NCI-H2196 treated with DMSO at 0.1 percent for 48 hours (cell line): ENCODE measurements at regions not wholly inside any gene's neighbourhood (a gene's known extent, or its start where the extent isn't known, plus 50 kb on each side); places are given as distances from the start of the nearest gene placed in this dataset.

Experiments used
- DNase-seq: peaks from one replicate; lab custom pipeline; 2025; ENCODE audit not compliant: unreplicated experiment; lab: John Stamatoyannopoulos, UW

DNA sequence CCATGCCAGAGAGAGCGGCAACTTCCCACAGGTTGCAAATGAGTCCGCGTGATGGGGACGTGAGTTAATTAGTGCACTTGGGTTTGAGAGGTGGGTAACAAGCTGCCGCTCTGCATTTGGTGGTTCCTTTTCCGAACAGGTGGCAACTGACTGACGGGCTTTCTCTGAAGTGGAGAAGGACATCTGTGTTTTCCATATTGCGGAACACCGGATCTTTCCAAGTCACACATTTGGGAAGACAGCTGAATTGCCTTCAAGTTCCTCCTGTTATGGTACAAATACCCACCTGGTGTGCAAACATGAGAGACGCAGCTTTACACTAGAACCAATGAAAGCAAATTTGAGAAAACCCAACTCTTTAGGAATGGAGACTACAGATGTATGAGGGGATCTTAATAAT is 451.3 kb upstream of the ZFHX3 start:
- no peak for DNase-seq

GRCh38 chr16:73485880-73486279 is 438.0 kb upstream of the ZFHX3 start:
- DNase-seq = no peak

DNA sequence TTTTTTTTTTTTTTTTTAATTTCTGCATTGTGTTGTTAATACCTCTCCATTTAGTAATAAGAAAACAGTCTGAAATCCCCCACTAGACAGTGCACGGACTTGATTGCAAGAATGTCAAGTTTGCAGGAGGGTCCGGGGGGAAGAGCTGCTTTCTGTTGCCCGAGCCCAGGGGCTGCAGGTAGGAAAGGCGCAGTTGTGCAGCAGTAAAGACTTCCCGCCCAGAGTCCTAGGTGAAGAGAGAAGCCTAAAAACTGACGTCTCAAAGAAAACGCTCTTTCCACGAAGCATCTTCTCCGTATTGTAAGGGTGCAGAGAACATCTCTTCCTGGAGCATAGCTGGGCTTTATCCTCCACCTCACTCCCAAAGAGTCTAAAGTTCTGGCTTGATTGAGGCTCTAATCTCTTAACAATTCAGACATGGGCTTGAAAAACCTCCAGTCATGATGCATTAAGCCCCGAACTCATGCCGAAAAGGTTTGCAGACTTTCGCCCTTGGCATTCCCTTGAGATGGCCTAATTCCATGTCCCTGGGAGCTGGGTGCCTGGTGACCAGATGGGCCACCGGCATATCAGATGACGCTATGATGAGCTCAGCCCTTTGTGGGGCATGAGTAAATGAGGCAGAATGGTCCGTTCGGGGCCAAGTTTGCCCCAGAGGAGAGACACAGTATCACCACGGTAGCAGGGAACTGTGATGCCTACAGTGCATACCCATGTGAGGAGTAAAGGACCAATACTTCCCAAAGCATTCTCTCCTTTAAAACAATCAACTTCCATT is 436.2 kb upstream of the ZFHX3 start:
- no peak for DNase-seq

DNA sequence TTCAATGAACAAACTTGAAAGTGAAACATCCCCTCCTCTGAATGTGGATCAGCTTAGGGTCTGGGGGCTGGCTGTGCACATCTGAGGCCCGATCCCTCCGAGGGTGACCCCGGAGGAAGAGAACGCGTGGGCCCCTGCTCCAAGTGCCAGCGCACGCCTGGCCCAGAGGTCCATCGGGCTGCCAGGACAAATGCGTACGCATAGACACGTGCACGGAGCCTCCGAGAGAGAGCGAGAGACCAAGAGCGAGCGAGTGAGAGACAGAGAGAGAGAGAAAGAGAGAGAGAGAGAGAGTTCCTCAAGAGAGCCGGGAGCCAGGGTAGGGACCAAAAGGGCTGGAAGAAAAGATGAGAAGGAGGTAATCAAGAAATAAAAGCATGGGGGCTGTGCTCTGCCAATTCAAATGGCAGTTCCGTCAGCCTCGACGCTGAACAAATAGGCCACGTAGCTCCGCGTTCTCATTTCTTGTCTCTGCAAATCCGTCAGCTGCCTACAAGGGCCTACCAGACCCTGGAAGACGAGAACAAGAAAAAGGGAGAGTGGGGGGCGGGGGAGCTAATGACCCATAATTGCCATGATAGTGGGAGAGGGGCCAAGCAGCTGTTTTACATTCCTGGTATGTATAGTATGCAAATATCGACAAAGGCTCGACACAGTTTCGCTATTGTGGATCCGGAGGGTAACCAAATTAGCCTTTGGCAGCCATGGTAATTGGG is 435.3 kb upstream of the ZFHX3 start:
- DNase-seq = no peak

DNA sequence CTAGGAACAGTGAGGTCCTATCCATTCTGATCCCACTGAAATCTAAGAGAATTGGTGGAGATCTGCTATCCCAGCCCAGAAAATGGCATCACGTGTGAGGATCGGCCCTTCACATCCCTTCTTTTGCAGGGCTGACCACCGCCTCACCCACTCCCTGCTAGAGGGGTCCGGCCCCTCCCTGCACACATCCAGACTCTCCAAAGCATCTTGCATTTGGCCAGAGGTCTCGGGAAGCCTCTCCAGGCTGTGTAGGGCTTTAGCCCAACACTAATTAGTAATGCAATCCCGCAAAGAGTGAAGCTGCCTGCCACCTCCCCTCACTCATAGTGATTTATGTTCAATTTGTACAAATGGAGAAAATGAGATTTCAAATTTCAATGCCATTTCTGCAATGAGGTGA is 434.4 kb upstream of the ZFHX3 start:
- DNase-seq = no peak

DNA sequence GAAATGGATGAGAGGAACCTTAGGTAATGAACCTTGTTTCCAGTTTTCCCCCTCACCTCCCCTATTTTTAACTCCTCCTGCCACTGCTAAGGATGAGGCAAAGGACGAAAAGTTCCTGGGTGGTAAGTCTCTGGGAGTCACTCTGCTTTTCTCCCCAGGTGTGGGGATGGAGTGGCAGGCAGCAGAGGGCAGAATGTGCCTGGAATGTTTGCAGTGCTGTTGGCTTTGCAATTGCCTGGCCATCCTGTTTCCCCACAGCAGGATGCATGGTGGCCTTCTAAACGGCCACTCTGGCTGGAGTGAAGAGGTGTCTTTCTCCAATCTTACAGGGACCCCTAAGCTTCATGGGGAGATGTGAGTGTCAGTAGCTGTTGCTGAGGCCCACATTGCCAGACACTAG is 432.5 kb upstream of the ZFHX3 start:
- no peak for DNase-seq

GRCh38 chr16:73473713-73474112 is 425.8 kb upstream of the ZFHX3 start:
- no peak for DNase-seq

DNA sequence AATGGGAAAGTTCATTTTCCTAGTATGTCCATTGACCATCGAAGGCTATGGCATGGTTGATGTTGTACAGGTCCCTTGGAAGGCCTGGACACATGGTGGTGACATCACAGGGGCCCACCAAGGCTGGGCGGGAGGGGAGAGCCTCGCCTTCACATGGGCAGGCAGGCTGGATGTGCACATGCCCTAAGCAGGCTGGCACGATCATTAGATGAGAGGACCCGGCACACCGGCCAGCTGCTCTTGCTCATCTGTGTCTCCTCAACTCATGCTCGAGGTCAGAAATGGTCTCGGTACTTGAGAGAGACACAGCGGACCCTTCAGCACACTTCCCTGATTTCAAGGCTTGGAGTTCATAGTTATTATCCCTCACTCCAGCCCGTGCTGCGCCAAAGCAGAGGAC is 416.9 kb upstream of the ZFHX3 start:
- DNase-seq = no peak

DNA sequence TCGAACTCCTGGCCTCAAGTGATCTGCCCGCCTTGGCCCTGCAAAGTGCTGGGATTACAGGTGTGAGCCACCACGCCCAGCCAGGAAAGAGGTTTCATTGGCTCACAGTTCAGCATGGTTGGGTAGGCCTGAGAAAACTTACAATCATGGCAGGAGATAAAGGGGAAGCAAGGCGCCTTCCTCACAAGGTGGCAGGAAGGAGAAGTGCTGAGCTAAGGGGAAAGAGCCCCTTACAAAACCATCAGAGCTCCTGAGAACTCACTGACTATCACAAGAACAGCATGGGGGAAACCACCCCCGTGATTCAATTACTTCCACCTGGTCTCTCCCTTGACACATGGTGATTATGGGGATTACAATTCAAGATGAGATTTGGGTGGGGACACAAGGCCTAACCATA is 411.7 kb upstream of the ZFHX3 start:
- DNase-seq = no peak

DNA sequence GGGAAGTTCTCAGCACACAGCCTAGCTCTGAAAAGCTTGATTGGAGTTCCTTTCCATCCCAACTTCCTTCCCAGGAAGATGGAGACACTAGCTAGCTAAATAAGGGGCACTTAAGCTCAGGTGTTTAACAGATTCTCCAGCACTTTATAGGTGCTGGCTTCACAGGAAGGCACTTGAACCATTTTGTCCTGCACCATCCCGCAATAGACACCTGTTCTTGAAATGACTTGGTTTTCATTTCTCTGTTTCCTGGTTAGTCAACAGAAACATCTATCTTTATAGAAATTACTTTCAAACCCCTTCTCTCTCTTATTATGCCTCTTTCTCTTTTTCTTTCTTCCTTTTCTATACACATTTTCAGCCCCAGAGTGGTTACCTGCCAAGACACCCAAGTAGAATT is 409.9 kb upstream of the ZFHX3 start:
- DNase-seq = no peak

GRCh38 chr16:73448970-73449369 is 401.0 kb upstream of the ZFHX3 start:
- DNase-seq = no peak

DNA sequence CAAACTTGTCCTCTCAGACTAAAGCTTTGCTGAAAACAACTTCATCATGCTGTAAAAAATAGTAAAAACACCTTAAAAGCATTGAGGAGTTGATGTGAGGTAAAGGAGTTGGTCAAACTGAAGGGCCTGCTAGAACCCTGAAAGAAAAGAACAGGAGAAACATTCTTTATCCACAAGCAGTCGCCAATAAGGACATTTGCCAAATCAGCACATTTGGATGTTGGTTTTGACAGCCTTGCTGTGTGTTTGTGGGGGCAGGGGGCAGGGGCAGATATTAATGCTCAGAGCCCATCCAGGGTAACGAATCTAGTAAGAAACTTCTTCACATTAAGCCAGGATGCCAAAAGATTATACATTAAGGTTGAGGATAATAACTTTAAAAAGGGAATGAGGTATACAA is 399.9 kb upstream of the ZFHX3 start:
- no peak for DNase-seq

DNA sequence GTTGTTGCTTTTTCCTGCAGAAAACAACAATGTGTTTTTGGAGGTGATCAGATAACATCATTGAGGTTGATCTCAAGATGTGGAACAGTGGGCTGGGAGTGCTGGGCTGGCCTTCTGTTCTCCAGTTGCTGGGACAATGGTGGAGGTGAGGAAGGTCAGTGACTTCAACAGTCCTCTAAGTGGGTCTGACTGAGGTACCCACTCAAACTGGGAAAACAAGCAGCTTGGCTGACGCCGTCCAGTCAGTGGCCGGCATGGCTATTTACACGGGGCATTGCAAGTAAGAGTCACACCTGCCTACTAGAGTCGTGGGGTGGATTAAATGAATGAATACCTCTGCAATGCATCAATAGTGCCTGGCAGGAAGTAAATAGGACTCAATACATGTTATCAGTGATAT is 386.7 kb upstream of the ZFHX3 start:
- DNase-seq = no peak

DNA sequence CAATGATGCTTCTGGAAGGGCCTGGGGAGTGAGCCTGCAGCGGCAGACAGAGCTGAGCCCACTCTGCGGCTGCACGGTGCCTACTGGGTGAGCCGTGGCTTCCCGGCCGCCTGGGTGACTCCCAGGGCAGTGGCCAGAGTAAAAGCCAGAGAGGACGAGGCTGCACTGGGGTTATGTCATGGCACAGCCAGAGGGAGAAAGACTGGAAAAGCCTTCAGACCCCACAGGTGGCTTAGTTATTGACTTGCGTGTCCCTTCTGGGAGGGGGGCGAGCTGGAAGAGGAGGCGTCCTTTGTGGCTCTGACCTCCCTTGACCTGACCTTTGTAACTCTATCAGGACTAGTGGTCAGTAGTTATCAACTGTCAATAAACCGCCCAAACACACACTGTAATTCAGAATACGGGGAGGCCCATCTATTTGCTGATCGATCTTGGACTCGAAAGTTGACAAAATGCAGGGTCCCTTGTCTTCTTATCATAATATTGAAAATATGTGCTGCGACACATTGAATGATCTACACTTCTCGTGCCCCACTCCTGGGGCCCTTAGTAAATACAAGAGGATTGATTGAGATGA is 385.9 kb upstream of the ZFHX3 start:
- no peak for DNase-seq

GRCh38 chr16:73432850-73433730 is 385.2 kb upstream of the ZFHX3 start:
- DNase-seq = no peak

GRCh38 chr16:73430138-73430537 is 382.2 kb upstream of the ZFHX3 start:
- DNase-seq = no peak

GRCh38 chr16:73428121-73428520 is 380.2 kb upstream of the ZFHX3 start:
- no peak for DNase-seq

- DNase-seq = no peak
These were observed 379.2 kb upstream of the ZFHX3 start for GRCh38 chr16:73427164-73427563.

GRCh38 chr16:73426433-73427160 is 378.7 kb upstream of the ZFHX3 start:
- no peak for DNase-seq

DNA sequence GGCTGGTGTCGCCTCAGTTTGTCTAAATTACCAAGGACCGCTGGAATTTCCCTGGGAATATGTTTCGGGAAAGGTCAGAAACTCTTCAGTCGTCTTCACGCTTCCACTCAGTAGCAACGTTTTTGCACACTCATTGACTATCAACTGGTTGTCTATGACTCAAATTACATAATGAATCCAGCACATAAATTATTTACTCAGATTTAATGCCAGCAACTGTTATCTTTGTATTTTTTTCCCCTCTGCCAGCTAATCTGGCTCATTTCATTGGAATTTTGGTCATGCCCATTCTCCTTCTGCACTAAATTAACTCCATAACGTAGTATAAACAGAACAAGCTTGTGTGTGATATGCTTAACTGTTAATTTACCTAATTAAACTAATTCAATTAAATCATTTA is 372.7 kb upstream of the ZFHX3 start:
- DNase-seq = no peak

DNA sequence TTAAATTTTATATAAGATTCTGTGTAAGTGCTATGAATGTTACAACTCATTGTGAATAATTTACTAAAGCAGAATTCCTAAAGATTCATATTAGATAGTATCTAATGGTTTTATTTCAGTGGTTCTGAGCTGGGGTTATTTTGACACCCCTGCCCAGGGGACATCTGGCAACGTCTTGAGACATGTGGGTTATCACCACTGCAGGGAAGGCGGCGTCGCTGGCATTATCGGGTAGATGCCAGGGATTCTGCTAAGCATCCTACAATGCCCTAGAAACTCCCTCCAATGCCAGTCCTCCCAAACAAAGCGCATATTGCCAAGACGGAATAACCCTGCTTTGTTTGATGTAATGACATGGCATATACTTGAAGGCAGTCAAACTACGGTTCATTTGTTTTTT is 372.3 kb upstream of the ZFHX3 start:
- DNase-seq = no peak
